Immature natural killer cell (primary cell): ENCODE measurements at regions not wholly inside any gene's neighbourhood (a gene's known extent, or its start where the extent isn't known, plus 50 kb on each side); places are given as distances from the start of the nearest gene placed in this dataset.
"Not testable (repeated sequence)": the region's sequence is repeated elsewhere in the genome, so short reads cannot be mapped to it uniquely, and the experiment has no call there.

Experiments used
- DNase-seq, 3 donors: peaks; one replicate each; pipeline ENCODE4 v3.0.0; 2022; ENCODE audit warnings: mixed read lengths in 1 of 3
- H3K27ac Mint-ChIP-seq, 6 donors: one replicate each; pipeline ENCODE4 v1.8.0; 2020; ENCODE audit warnings: mixed read lengths in 6 of 6, mild to moderate bottlenecking in 5 of 6, inconsistent platforms in 4 of 6, moderate library complexity in 3 of 6
- H3K27me3 Mint-ChIP-seq, 3 donors: one replicate each; pipeline ENCODE4 v1.8.0; 2020 to 2021; ENCODE audit warnings: low read depth in 3 of 3, mild to moderate bottlenecking in 3 of 3, mixed read lengths in 3 of 3, moderate library complexity in 3 of 3, inconsistent platforms in 1 of 3
- H3K36me3 Mint-ChIP-seq, 3 donors: one replicate each; pipeline ENCODE4 v1.8.0; 2020; ENCODE audit warnings: mixed read lengths in 3 of 3, inconsistent platforms in 2 of 3, mild to moderate bottlenecking in 2 of 3
- H3K4me1 Mint-ChIP-seq, 2 donors: one replicate each; pipeline ENCODE4 v1.8.0; 2020; ENCODE audit warnings: inconsistent platforms in 2 of 2, mild to moderate bottlenecking in 2 of 2, mixed read lengths in 2 of 2, moderate library complexity in 1 of 2
- H3K4me3 Mint-ChIP-seq, 5 donors: one replicate each; pipeline ENCODE4 v1.8.0; 2020; ENCODE audit warnings: mild to moderate bottlenecking in 5 of 5, mixed read lengths in 5 of 5, inconsistent platforms in 3 of 5, moderate library complexity in 3 of 5
- H3K9me3 Mint-ChIP-seq, 6 donors: one replicate each; pipeline ENCODE4 v1.8.0; 2020; ENCODE audit warnings: mild to moderate bottlenecking in 6 of 6, mixed read lengths in 6 of 6, inconsistent platforms in 4 of 6, moderate library complexity in 3 of 6

- DNase-seq, H3K4me1 Mint-ChIP-seq, H3K9me3 Mint-ChIP-seq, H3K27ac Mint-ChIP-seq, H3K36me3 Mint-ChIP-seq, H3K4me3 Mint-ChIP-seq, H3K27me3 Mint-ChIP-seq: not testable (repeated sequence)
Measured at GRCh38 chr4:17018621-17019020, 120.2 kb upstream of the LDB2 start.

- Mint-ChIP-seq H3K4me1 (no peaks in the 10 kb centered on the region), H3K27ac (no peak overlapping the region), H3K36me3 (no peaks in the 10 kb centered on the region), H3K4me3 (no peak overlapping the region), H3K9me3 (peaks cover 0 to 4% (median 0%) of the 10 kb centered on the region in 6 donors), H3K27me3 (peaks cover 0 to 3% (median 2%) of the 10 kb centered on the region in 3 donors)
- no peak for DNase-seq
Measured at GRCh38 chr4:17018013-17018412, 119.6 kb upstream of the LDB2 start.

GRCh38 chr4:17013382-17014006, 115.0 kb upstream of the LDB2 start:
- Mint-ChIP-seq H3K4me3 (no peak overlapping the region), H3K4me1 (no peaks in the 10 kb centered on the region), H3K27ac (no peak overlapping the region), H3K27me3 (peaks cover 0 to 3% (median 2%) of the 10 kb centered on the region in 3 donors), H3K9me3 (no peaks in the 10 kb centered on the region), H3K36me3 (no peaks in the 10 kb centered on the region)
- no peak for DNase-seq

GRCh38 chr4:17012451-17012850, 114.0 kb upstream of the LDB2 start:
- H3K4me1 Mint-ChIP-seq, result no peaks in the 10 kb centered on the region
- DNase-seq, result no peak
- no peak overlapping the region for H3K4me3 Mint-ChIP-seq
- H3K9me3 Mint-ChIP-seq, result no peaks in the 10 kb centered on the region
- no peaks in the 10 kb centered on the region for H3K36me3 Mint-ChIP-seq
- H3K27ac Mint-ChIP-seq, result no peak overlapping the region
- H3K27me3 Mint-ChIP-seq, result peaks cover 0 to 3% (median 0%) of the 10 kb centered on the region in 3 donors

GRCh38 chr4:17010426-17011087, 112.1 kb upstream of the LDB2 start:
- Mint-ChIP-seq H3K27ac (no peak overlapping the region), H3K4me1 (no peaks in the 10 kb centered on the region), H3K27me3 (peaks cover 0 to 2% (median 0%) of the 10 kb centered on the region in 3 donors), H3K4me3 (no peak overlapping the region), H3K9me3 (no peaks in the 10 kb centered on the region), H3K36me3 (no peaks in the 10 kb centered on the region)
- no peak for DNase-seq

GRCh38 chr4:17009871-17010367, 111.5 kb upstream of the LDB2 start:
- no peaks in the 10 kb centered on the region for H3K4me1 Mint-ChIP-seq
- DNase-seq, result no peak
- no peaks in the 10 kb centered on the region for H3K9me3 Mint-ChIP-seq
- no peak overlapping the region for H3K4me3 Mint-ChIP-seq
- no peak overlapping the region for H3K27ac Mint-ChIP-seq
- H3K36me3 Mint-ChIP-seq, result no peaks in the 10 kb centered on the region
- peaks cover 0 to 2% (median 0%) of the 10 kb centered on the region in 3 donors for H3K27me3 Mint-ChIP-seq

GRCh38 chr4:17008834-17009345, 110.4 kb upstream of the LDB2 start:
- H3K4me1 Mint-ChIP-seq, result no peaks in the 10 kb centered on the region
- no peak overlapping the region for H3K27ac Mint-ChIP-seq
- peaks cover 0 to 2% (median 0%) of the 10 kb centered on the region in 3 donors for H3K27me3 Mint-ChIP-seq
- DNase-seq, result no peak
- no peaks in the 10 kb centered on the region for H3K9me3 Mint-ChIP-seq
- no peak overlapping the region for H3K4me3 Mint-ChIP-seq
- H3K36me3 Mint-ChIP-seq, result no peaks in the 10 kb centered on the region

- H3K27me3 Mint-ChIP-seq, H3K27ac Mint-ChIP-seq, H3K4me3 Mint-ChIP-seq, DNase-seq, H3K4me1 Mint-ChIP-seq, H3K36me3 Mint-ChIP-seq, H3K9me3 Mint-ChIP-seq: not testable (repeated sequence)
Measured at GRCh38 chr4:17003606-17004392, 105.4 kb upstream of the LDB2 start.

GRCh38 chr4:16995451-16995850, 97.0 kb upstream of the LDB2 start:
- Mint-ChIP-seq H3K4me1 (no peaks in the 10 kb centered on the region), H3K36me3 (no peaks in the 10 kb centered on the region), H3K9me3 (no peaks in the 10 kb centered on the region), H3K27me3 (peaks cover 1 to 4% (median 3%) of the 10 kb centered on the region in 3 donors), H3K4me3 (no peak overlapping the region), H3K27ac (no peak overlapping the region)
- no peak for DNase-seq

- no peaks in the 10 kb centered on the region for H3K9me3 Mint-ChIP-seq
- H3K27me3 Mint-ChIP-seq, result peaks cover 1 to 3% (median 2%) of the 10 kb centered on the region in 3 donors
- no peak overlapping the region for H3K4me3 Mint-ChIP-seq
- H3K27ac Mint-ChIP-seq, result no peak overlapping the region
- H3K36me3 Mint-ChIP-seq, result no peaks in the 10 kb centered on the region
- H3K4me1 Mint-ChIP-seq, result no peaks in the 10 kb centered on the region
- no peak for DNase-seq
Measured at GRCh38 chr4:16993956-16994840, 95.8 kb upstream of the LDB2 start.

GRCh38 chr4:16992566-16993225, 94.3 kb upstream of the LDB2 start:
- Mint-ChIP-seq H3K9me3 (no peaks in the 10 kb centered on the region), H3K27ac (no peak overlapping the region), H3K27me3 (peaks cover 0 to 6% (median 2%) of the 10 kb centered on the region in 3 donors), H3K4me1 (no peaks in the 10 kb centered on the region), H3K36me3 (no peaks in the 10 kb centered on the region), H3K4me3 (no peak overlapping the region)
- no peak for DNase-seq

GRCh38 chr4:16991450-16991849, 93.0 kb upstream of the LDB2 start:
- Mint-ChIP-seq H3K36me3 (no peaks in the 10 kb centered on the region), H3K27me3 (peaks cover 0 to 9% (median 2%) of the 10 kb centered on the region in 3 donors), H3K4me1 (no peaks in the 10 kb centered on the region), H3K27ac (no peak overlapping the region), H3K9me3 (no peaks in the 10 kb centered on the region), H3K4me3 (no peak overlapping the region)
- DNase-seq, result no peak

GRCh38 chr4:16989371-16989770, 90.9 kb upstream of the LDB2 start:
- no peak overlapping the region for H3K27ac Mint-ChIP-seq
- no peaks in the 10 kb centered on the region for H3K9me3 Mint-ChIP-seq
- no peak for DNase-seq
- no peaks in the 10 kb centered on the region for H3K36me3 Mint-ChIP-seq
- peaks cover 0 to 9% (median 3%) of the 10 kb centered on the region in 3 donors for H3K27me3 Mint-ChIP-seq
- H3K4me1 Mint-ChIP-seq, result no peaks in the 10 kb centered on the region
- no peak overlapping the region for H3K4me3 Mint-ChIP-seq
